Stimulated activated naive CD8-positive, alpha-beta T cell treated with anti-CD3 and anti-CD28 coated beads, Interleukin-15, amount 100 ng/mL, for 72 hours (primary cell): ENCODE measurements at regions not wholly inside any gene's neighbourhood (a gene's known extent, or its start where the extent isn't known, plus 50 kb on each side); places are given as distances from the start of the nearest gene placed in this dataset.

ENCODE experiments used
- ATAC-seq: fragments of 150-1000 bp; cut with Tn5 transposase; 2 replicates; pipeline ENCODE4 v1.10.0; 2021; ENCODE audit warnings: mild to moderate bottlenecking, moderate library complexity
- DNase-seq, 2 donors: peaks; one replicate each; pipeline ENCODE4 v3.0.0; 2021 to 2022
- H3K27ac Mint-ChIP-seq, 2 donors: one replicate each; pipeline ENCODE4 v1.8.0; 2022; ENCODE audit warnings: mild to moderate bottlenecking in 2 of 2, mixed read lengths in 2 of 2, moderate library complexity in 2 of 2
- H3K27me3 Mint-ChIP-seq: one replicate; pipeline ENCODE4 v1.8.0; 2022; ENCODE audit warnings: mixed read lengths
- H3K4me1 Mint-ChIP-seq: one replicate; pipeline ENCODE4 v1.8.0; 2022; ENCODE audit warnings: mild to moderate bottlenecking, mixed read lengths
- H3K4me3 Mint-ChIP-seq, 2 donors: one replicate each; pipeline ENCODE4 v1.8.0; 2022; ENCODE audit warnings: mild to moderate bottlenecking in 2 of 2, mixed read lengths in 2 of 2, moderate library complexity in 1 of 2
- H3K9me3 Mint-ChIP-seq, 2 donors: one replicate each; pipeline ENCODE4 v1.8.0; 2022; ENCODE audit warnings: mixed read lengths in 2 of 2

DNA sequence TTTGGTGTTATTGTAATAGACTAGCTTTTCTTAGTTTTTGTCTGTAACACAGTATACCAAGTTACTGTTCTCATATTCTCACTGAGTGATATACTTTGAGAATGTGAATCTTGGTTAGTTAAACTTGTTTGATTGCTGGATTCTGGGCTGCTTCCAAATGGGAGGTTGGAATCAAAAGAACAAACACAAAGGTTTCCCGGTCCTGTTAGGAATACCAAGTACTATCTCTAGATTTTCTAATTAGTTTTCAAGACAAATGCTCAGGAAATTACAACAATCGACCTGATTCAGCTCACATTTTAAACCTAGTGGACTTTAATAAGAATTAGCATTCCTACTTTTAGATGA, 244.3 kb downstream of the CSNK1G3 start:
- DNase-seq: no peak
- Mint-ChIP-seq H3K4me1 (no peaks in the 10 kb centered on the region), H3K4me3 (no peak overlapping the region), H3K27ac (no peak overlapping the region), H3K27me3 (no peaks in the 10 kb centered on the region), H3K9me3 (peaks cover 0 to 4% of the 10 kb centered on the region in 2 donors)
- no peak for ATAC-seq

GRCh38 chr5:123755653-123756317, 243.8 kb downstream of the CSNK1G3 start:
- Mint-ChIP-seq H3K27me3 (no peaks in the 10 kb centered on the region), H3K4me3 (no peak overlapping the region), H3K4me1 (no peaks in the 10 kb centered on the region), H3K27ac (no peak overlapping the region), H3K9me3 (peaks cover 0 to 4% of the 10 kb centered on the region in 2 donors)
- no peak for DNase-seq
- no peak for ATAC-seq

GRCh38 chr5:123754908-123755307, 242.9 kb downstream of the CSNK1G3 start:
- Mint-ChIP-seq H3K27me3 (no peaks in the 10 kb centered on the region), H3K4me1 (no peaks in the 10 kb centered on the region), H3K4me3 (no peak overlapping the region), H3K27ac (no peak overlapping the region), H3K9me3 (peaks cover 0 to 4% of the 10 kb centered on the region in 2 donors)
- DNase-seq (no peak), ATAC-seq (no peak)

DNA sequence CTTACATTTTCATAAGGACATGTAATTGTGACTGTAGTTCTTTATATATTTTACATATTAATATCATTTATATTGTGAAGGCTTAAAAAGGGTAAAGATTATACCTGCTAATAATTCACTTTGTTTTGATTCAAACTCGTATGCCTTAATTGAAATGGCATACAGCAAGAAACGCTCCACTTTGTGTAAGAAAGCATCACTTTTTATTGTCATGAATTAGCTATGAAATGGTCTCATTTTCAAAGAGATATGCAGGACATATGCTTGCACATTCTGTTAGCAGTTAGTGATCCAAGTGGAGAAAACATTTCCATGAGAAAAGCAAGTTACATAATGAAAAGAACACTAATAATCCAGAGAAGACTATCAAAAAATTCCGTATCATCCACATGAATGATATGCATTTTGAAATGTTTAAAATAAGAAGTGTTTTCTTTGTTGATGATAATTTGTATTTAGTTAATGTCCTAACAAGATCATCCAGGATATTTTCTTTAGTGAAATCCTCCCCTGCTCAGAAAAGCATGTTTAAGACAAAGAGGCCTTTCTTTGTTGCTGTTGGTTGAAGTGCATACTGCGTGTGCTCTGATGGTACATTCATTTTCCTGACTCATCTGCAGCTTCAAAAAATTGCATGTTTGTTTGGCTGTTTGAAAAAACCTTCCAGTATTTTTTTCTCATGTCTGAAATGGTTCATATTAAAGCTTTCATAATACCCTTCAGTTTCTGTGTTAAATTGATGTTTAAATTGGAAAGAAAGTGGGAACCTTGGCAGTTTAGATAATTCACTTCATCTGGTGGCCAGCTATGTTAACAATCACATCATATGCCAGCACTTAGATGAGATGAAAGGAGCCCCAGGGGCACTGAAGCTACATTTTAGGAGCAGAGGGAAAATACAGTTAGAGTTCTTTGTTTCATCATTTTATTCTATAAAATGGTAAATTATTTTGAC, 242.2 kb downstream of the CSNK1G3 start:
- H3K4me3 Mint-ChIP-seq: no peak overlapping the region
- DNase-seq: no peak
- H3K27ac Mint-ChIP-seq: no peak overlapping the region
- H3K9me3 Mint-ChIP-seq: peaks cover 0 to 4% of the 10 kb centered on the region in 2 donors
- no peak for ATAC-seq
- H3K27me3 Mint-ChIP-seq: no peaks in the 10 kb centered on the region
- H3K4me1 Mint-ChIP-seq: no peaks in the 10 kb centered on the region

DNA sequence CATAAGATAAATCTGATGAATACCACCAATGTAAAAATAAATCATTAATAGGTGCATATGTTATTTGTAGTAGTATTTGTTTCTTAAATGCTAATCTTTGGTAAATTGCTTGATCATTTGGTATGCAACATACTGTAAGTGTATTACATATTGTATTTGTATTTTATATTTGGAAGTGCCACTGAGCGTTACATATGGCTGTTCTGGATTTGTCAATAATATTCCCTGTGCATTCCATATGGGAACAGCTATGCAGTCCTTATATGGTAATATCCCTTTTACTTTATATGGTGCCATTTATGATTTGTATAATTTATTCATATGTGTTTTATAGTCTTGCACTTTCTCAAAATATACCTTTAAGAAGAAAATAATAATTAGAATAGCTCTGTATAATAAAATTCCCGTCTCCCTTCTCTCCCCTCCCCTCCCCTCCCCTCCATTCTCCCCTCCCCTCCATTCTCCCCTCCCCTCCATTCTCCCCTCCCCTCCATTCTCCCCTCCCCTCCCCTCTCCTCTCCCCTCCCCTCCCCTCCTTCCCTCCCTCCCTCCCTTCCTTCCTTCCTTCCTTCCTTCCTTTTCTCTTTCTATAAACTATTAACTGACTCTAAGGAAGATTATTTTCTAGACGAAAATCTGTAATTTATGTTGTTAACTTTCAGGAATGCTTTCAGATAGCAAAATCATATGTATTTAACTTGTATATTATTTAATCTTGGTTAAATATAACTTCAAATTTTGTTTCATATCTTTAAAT, 241.4 kb downstream of the CSNK1G3 start:
- no peaks in the 10 kb centered on the region for H3K9me3 Mint-ChIP-seq
- H3K27ac Mint-ChIP-seq: no peak overlapping the region
- H3K27me3 Mint-ChIP-seq: no peaks in the 10 kb centered on the region
- no peak for DNase-seq
- H3K4me1 Mint-ChIP-seq: no peaks in the 10 kb centered on the region
- H3K4me3 Mint-ChIP-seq: no peak overlapping the region
- no peak for ATAC-seq

DNA sequence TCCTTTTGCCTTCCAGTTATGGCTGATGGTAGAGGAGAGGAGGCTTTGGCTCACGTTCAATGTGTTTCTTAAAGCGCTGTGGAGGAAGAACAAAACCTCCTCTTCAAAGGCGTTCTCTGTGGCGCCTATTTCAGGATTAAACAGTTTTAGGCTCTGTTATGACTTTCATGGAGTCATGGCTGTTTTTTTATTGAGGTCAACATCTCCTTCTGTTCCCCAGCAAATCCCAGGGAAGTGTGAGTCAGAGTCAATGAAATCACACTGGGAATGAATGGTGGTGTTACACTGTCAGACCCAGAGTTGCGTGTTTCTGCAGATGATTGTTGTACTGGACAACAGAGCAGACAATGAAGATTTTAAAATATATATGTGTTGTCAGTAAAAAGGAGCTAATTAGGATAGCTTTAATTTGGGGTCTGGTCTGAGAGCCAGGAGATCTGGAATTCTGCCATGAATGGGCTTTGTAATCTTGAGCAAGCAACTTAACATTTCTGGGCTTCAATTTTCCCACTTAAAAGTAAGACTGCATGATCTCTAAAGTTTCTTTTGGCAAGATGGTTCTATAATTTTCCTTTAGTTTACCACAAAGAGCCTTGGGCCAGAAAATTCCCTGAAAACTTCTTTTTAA, 240.7 kb downstream of the CSNK1G3 start:
- Mint-ChIP-seq H3K4me3 (no peak overlapping the region), H3K4me1 (no peaks in the 10 kb centered on the region), H3K27ac (no peak overlapping the region), H3K9me3 (no peaks in the 10 kb centered on the region), H3K27me3 (no peaks in the 10 kb centered on the region)
- ATAC-seq: no peak
- no peak for DNase-seq

DNA sequence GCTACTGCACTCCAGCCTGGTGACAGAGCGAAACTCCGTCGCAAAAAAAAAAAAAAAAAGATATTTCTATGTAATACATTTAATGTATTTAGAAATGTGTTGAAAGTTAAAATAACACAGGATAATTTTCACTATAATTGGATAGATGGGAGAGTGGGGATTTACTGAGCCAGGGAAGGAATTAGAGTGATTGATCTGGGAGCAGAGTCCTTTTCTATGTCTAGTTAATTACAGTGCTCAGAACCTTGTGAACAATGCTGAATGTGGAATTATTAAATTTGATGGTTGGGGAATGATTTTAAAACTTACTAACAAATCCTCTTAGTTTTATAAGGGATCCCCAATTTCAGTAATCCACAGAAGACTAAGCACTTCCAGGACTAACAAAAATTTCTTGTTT, 239.7 kb downstream of the CSNK1G3 start:
- Mint-ChIP-seq H3K27ac (no peak overlapping the region), H3K4me1 (no peaks in the 10 kb centered on the region), H3K4me3 (no peak overlapping the region), H3K27me3 (no peaks in the 10 kb centered on the region), H3K9me3 (no peaks in the 10 kb centered on the region)
- no peak for DNase-seq
- ATAC-seq: no peak

- DNase-seq: no peak
- no peaks in the 10 kb centered on the region for H3K27me3 Mint-ChIP-seq
- no peak for ATAC-seq
- H3K4me3 Mint-ChIP-seq: no peak overlapping the region
- no peaks in the 10 kb centered on the region for H3K9me3 Mint-ChIP-seq
- H3K27ac Mint-ChIP-seq: no peak overlapping the region
- no peaks in the 10 kb centered on the region for H3K4me1 Mint-ChIP-seq
Observed at GRCh38 chr5:123748239-123748638, 236.3 kb downstream of the CSNK1G3 start.

DNA sequence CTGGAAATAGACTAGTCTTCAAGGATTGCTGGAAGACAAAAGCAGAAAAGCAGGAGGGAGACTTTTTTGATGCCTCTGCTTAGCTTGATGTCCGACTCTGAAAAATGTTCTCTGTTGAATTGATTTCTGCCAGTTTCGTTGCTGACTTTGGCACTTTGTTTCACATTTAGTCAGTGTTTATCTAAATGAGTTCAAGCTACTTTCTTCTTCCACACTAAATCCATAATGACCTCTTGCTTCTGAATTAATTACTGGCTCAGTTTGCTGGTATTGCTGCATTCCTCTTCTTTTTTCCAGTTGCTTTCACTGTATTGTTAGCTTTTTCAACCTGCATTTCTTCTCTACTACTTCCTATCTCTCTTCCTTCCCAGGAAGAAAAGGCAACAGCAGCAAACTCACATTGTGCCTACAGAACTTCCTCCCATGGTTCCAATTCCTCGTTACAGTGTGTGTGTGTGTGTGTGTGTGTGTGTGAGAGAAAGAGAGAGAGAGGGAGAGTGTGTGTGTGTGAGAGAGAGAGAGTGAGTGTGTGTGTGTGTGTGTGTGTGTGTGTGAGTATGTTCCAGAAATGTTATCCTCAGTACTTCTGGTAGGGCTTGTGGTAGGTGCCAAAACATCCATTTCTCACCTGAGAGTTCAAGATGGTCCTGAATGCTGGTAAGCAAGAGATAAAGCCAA, 234.8 kb downstream of the CSNK1G3 start:
- Mint-ChIP-seq H3K27me3 (no peaks in the 10 kb centered on the region), H3K9me3 (no peaks in the 10 kb centered on the region), H3K4me3 (no peak overlapping the region)

DNA sequence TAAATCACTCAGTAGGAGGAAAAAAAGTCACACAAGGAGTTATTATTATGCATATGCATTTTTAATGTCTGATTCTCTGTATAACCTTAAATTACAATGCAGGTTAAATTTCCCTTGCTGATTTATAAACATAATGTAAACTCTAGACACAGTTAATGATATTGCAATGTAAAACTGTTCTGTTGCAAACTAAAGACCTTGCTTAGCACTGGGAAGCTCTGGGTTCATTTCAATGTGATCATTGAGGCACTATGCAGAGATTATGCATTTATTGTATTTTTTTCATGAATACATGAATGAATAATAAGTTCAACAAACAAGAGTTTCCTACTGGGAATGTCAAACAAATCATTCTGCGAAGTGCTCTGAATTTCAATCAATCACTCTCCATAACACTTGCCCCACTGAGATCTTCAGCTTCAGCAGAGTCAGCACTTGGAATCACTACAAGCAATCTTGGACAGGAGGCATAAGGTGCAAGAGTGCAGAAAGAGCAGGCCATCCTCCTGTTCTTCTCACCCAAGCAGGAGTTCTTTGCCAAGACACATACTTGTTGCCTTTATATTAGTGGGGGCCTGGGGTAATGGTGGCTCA, 232.1 kb downstream of the CSNK1G3 start:
- Mint-ChIP-seq H3K9me3 (no peaks in the 10 kb centered on the region), H3K27me3 (no peaks in the 10 kb centered on the region), H3K4me1 (no peaks in the 10 kb centered on the region), H3K27ac (no peak overlapping the region), H3K4me3 (no peak overlapping the region)
- DNase-seq (no peak), ATAC-seq (no peak)

More for the DNA sequence above, 234.8 kb downstream of the CSNK1G3 start:
- Mint-ChIP-seq H3K4me1 (no peaks in the 10 kb centered on the region), H3K27ac (no peak overlapping the region)
- no peak for DNase-seq
- ATAC-seq: no peak

DNA sequence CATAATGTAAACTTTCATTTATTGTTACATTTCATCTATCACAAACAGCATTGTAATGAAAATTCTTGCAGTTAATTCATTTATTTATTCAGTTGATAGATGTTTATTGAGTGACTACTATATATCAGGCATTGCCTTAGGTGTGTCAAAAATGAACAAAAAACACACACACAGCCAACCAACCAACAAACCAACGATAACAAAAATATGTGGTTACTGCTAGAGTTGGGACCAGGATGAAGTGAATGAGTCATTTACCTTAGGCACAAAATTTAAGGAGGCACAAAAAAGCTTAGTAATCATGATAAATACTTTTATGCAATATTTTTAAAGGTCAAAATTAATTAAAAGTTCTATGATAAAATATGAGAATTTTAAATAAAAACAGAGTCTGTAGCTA, 223.4 kb downstream of the CSNK1G3 start:
- no peak overlapping the region for H3K4me3 Mint-ChIP-seq
- no peaks in the 10 kb centered on the region for H3K4me1 Mint-ChIP-seq
- H3K27ac Mint-ChIP-seq: no peak overlapping the region
- peaks cover 18 to 23% of the 10 kb centered on the region in 2 donors for H3K9me3 Mint-ChIP-seq
- ATAC-seq (no peak), DNase-seq (no peak)
- H3K27me3 Mint-ChIP-seq: no peaks in the 10 kb centered on the region

DNA sequence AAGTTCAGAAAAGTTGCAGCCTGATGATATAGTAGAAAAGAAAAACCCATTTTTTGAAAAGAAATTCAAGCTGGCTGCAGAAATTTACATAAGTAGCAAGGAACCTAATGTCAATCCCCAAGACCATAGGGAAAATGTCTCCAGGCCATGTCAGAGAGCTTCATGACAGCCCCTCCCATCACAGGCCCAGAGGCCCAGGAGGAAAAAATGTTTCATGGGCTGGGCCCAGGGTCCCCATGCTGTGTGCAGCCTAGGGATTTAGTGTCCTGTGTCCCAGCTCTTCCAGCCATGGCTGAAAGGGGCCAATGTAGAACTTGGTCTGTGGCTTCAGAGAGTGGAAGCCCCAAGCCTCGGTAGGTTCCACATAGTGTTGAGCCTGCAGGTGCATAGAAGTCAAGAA, 220.3 kb downstream of the CSNK1G3 start:
- peaks cover 18 to 31% of the 10 kb centered on the region in 2 donors for H3K9me3 Mint-ChIP-seq
- H3K4me3 Mint-ChIP-seq: no peak overlapping the region
- H3K4me1 Mint-ChIP-seq: no peaks in the 10 kb centered on the region
- DNase-seq (no peak), ATAC-seq (no peak)
- no peak overlapping the region for H3K27ac Mint-ChIP-seq
- H3K27me3 Mint-ChIP-seq: no peaks in the 10 kb centered on the region

DNA sequence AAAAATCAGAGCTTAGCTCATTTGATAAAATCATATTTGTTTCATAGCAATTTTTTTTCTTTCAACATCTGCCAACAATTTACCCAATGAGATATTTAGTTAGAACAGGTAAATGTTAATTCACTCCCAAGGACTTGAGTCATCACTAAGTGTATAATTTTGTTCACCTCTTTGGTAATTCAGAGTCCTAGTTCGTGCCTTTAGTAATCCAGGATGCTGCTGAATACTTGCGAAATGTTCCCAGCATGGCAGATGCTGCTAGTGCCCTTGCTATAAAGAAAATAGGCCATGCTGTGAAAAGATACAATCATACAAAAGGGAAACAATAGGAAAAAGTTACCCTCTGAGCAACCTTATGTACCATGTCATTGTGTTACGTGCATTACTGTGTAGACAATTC, 210.5 kb downstream of the CSNK1G3 start:
- DNase-seq: no peak

GRCh38 chr5:123721675-123722276, 209.8 kb downstream of the CSNK1G3 start:
- Mint-ChIP-seq H3K9me3 (peaks cover 0 to 10% of the 10 kb centered on the region in 2 donors), H3K27ac (no peak overlapping the region), H3K4me3 (no peak overlapping the region), H3K27me3 (no peaks in the 10 kb centered on the region), H3K4me1 (no peaks in the 10 kb centered on the region)
- DNase-seq (no peak), ATAC-seq (no peak)

More for the DNA sequence above, 210.5 kb downstream of the CSNK1G3 start:
- H3K27ac Mint-ChIP-seq: no peak overlapping the region
- no peak for ATAC-seq
- no peaks in the 10 kb centered on the region for H3K4me1 Mint-ChIP-seq
- no peak overlapping the region for H3K4me3 Mint-ChIP-seq
- no peaks in the 10 kb centered on the region for H3K27me3 Mint-ChIP-seq
- peaks cover 0 to 10% of the 10 kb centered on the region in 2 donors for H3K9me3 Mint-ChIP-seq
